AG08395 (cell line): ENCODE measurements at regions not wholly inside any gene's neighbourhood (a gene's known extent, or its start where the extent isn't known, plus 50 kb on each side); places are given as distances from the start of the nearest gene placed in this dataset.
"Not testable (repeated sequence)": the region's sequence is repeated elsewhere in the genome, so short reads cannot be mapped to it uniquely, and the experiment has no call there.

Experiments
- DNase-seq: peaks from one replicate; pipeline ENCODE4 v3.0.0; 2012; ENCODE audit warnings: mixed read lengths, low spot score

DNA sequence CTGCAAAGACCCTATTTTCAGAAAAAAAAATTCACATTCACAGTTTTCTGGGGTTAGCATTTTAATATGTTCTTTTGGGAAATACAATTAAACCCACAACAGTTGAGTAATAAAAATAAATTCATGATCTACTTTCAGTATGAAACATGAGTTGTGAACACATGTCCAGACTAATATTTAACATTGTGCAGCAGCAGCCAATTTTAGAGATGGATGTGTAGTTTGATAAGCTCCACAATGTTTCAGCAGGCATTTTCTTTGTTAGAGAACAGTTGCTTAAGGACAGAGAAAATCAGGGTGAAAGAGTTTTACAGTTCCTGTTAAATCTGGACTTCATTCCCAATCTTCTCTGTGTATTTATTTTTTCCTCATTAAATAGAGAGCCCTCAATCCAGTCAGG, 519.5 kb downstream of the PIK3C3 start:
- DNase-seq, result no peak

DNA sequence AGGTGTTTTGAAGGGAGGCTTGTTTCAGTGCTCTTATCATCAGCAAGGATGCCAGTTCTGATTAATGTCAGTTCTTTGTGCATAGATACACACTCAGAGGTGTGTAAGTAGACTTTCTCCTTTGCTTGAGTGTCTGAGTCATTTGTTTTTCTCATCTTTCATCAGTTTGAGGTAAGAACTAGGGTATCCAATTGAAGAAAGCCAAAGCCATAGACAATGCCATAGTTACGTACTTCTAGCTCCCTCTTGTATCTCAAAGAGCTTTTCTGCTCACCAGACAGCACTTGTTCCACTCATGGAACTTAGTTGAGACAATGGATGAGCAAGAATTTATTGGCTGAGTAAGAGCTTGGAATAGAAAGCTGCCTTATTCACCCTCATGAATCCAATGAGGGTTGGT, 520.1 kb downstream of the PIK3C3 start:
- no peak for DNase-seq

DNA sequence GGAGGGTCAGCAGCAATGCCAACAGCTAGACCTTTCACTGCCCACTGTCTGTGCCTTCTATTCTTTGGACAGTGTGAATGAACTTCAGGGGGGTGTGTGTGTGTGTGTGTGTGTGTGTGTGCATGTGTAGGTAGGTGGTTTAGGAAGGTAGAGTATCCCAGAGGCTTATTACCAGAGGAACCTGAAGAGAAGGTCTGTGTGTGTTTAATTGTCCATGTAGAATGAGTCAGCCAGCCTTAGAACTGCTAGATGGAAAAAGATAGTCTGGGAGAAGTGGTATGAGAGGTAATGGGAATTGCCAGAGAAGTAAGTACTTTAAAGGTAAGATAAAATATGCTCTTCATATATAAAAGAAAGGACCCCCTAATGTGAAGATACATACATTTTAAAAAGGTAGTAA, 522.2 kb downstream of the PIK3C3 start:
- no peak for DNase-seq

DNA sequence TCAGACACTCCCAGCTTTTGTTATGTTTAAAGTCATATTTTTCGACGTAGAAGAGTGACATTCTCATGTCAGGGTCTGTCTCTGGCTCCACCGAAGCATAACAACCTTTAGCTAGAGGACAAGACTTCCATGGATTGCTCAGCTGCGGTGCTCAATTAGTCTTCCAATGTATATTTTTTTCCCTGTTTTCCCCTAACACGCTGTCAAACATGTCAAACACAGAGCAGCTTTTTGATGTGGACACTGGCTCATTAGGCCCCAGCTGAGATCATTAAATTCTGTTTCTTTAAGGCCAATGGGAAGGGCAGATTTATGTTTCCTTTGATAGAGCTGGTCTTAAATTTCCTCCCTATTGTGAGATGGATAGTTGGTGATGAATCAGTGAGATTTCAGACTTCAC, 525.4 kb downstream of the PIK3C3 start:
- DNase-seq, result no peak

DNA sequence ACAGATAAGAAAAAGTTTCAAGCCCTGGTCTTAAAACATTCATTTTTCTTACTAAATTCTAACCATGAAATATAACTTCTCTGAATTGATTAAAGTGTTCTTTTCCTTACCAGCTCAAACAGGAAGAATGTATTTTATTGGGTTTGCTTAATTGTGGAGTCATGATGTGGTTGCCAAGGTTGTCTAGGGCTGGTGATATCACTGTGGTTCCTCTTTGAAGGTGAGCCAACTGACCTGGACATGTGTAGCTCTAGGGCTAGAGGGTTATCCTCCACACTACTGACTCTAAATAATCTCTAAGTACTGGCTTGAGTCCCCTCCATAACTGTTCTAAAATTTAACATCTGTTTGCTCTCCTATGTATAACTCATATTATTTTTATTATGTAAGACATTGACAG, 529.6 kb downstream of the PIK3C3 start:
- no peak for DNase-seq

DNA sequence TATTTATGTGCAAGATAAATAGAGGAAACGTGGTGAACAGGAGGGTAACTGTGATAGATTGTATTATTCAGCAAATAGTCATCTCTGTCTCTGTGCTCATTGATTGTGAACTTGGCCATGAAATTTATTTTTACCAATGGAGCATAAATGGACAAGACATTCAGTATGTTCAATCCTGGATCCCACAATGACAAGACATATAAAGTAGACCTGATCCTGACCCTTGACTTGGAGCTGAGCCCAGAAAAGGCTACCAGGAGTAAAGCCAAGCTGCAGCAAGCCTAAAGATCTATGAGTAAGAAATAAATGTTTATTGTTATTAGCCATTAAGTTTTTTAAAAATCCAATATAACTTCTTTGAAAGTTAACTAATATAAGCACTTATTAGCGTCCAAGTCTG, 531.2 kb downstream of the PIK3C3 start:
- no peak for DNase-seq

DNA sequence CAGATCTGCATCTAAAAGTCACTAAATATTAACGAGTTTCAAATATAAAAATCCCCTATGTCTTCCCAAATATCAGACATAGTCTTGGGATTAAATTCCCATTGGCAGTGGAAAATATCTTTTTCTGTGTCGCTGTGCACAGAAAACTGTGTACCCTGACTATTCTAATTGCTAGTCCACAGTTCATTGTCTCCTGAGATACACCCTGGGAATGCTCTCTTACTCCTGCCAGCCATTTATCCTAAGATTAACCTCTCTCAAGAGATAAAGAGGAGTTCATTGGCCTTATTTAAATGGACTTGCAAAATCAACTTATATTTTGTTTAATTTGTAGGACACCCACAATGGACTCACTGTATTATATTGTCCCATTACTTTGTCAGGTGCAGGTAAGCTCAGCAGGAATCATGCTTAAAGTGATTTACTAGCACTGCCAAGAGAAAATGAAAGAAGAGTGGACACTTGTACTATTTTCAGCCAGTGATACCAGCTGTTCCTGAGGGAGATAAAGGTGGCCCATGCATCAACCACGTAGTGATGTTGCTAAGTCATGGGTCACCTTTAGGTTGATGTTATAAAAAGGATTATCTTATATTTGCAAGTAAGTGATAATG, 553.8 kb downstream of the PIK3C3 start:
- DNase-seq, result no peak

DNA sequence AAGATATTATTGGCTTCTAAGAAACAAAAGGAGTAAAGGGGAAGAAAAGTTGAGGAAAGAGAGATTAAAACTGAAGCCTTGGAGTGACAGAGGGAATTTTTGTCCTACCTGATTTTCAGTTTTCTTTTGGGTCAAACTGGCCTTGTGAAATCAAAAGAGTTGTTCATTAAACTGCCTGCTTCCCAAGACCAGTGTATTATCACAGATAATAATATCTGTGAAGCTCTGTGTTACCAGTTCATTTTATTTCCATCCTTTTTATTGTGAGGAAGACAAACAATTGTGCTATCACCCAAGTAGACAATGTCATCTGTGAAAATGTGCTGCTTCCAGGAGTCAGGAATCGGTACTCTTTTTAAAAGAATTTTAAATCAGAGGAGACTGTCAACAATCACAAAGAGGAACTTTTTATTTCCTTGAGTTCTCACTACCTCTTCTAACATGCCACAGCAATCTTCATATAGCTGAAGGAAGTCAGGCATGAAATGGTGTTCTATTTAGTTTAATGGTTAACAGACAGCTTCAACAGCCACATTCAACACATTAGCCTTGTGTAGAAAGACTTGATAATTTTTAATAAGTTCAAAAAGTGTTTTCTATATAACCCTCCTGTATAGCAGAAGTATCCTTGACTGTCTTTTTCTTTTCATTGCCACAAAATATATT, 554.8 kb downstream of the PIK3C3 start:
- no peak for DNase-seq

DNA sequence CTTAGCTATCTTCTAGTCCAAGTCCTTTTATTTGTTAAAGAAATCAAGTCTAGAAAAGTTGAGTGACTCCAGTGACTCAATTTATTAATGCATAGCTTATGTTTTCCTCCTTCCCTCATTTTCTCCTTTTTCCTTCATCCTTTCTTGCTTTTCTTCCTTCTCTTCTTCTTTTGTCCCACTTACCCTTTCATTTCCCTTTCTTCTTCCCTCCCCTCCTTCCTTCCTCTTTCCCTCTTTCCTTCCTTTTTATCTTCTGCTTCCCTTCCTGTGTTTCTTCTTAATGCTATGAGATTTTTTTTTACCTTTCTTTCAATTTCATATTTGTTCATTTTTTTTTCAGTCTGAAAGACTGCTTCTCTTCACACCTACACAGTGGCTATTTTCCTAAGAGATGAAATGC, 555.5 kb downstream of the PIK3C3 start:
- no peak for DNase-seq

DNA sequence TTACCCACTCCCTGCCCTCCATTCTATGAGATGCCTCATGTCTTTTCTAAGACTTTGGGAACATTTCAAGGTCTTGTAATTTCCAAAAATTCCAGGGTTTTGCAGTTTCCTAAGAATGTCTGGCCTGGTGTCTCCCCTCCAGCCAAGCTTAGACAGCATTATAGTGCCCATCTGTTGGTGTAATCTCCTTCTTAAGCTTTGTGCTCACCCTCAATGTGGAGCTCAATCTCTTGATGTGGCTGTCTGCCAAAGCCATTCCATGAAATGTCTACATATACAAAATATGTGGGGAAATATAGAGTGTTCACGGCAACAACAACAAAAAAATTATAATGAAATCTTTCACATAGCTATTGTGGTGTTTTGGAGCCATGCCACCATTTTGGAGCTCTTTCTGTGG, 558.4 kb downstream of the PIK3C3 start:
- DNase-seq, result no peak

DNA sequence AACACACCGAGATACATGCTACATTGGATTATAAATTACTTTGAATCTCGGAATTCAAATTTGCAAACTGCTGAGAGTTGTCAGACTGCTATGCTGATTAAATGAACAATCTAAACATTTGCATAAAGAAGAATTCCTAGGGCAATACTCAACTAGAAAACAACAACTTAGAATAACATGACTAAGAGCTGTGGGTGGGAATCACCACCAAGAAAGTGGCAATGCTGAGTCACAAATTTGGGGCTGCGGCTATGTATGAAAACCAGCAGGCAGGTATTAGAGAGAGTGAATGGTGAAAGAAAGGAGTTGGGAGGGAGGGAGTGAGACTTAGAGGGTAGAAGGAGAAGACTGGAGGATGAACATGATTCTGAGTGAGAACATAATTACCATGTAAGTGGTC, 559.5 kb downstream of the PIK3C3 start:
- DNase-seq, result peak; percentile 24

DNA sequence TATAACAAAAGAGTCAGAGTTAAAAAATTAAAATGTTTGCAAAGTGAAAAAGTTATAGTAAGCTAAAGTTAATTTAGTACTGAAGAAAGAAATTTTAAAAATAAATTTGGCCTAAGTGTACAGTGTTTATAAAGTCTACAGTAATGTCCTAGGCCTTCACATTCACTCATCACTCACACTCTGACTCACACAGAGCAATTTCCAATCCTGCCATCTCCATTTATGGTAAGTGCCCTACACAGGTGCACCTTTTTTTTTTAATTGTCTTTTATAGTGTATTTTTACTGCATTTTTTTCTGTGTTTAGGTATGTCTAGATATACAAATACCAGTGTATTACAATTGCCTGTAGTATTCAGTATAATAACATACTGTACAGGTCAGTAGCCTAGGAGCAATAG, 562.9 kb downstream of the PIK3C3 start:
- no peak for DNase-seq

DNA sequence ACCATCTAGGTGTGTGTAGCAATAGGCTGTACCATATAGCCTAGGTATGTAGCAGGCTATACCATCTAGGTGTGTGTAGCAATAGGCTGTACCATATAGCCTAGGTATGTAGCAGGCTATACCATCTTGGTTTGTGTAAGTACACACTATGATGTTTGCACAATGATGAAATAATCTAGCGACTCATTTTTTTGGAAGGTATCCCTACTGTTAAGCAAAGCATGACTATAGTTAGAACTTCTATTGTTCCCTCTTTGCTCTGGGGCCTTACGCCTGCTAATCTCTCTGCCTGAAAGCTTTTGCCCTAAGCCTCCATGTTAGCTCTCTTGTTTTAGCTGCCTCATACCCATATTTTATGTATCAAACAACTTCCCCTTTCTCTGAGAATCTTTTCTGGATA, 563.3 kb downstream of the PIK3C3 start:
- DNase-seq, result not testable (repeated sequence)

DNA sequence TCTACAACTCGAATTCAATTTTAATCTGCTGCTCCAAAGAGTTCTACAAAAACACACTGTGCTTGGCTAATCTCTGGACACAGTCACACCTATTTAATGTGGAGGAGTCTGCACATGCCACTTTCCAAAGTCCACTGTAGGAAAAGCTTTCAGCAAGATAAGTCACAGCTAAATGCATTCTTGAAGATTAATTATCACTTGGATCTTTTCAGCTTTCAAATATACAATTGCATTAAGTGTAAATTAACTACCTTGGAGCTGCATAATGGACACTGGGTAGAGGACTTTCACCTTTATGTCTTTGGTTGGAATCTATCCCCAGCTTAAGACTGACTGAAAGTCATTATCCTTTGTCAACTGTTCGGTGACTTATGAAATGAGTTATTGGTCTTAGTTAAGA, 565.1 kb downstream of the PIK3C3 start:
- DNase-seq, result no peak

DNA sequence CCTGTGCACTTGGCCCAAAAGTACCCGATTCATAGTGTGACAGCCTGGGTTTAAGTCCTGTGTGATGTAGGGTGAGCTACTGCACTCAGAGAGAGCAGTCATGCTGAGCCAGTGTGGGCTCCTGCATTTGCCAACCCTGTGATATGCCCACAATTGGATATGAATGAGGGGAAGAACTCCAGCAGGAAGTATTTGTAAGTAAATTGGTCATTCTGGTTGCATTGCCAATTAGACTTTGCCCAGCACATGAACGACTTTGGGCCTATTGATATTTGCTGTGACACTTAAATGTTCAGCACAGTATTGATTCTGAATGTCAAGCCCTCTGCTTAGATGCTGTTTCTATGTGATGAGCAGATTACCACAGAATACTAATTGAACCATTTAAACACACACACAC, 570.9 kb downstream of the PIK3C3 start:
- no peak for DNase-seq

DNA sequence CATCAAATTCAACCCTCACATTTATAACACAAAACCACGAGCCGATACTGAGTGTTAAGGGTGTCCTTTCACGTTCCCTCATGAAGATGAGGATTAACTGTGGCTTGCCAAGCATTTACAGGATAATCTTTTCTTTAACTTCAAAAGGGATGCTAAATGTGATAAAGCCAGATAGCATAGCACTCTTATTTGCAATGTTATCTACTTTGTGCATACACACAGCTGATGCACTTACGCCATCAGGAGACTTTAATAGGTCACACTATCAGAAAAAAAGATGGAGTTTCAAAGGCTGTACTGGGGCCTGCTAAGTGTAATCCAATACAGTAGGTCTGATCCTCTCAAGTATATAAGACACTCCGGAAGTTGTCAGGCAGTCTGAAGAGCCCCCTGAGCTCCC, 572.7 kb downstream of the PIK3C3 start:
- no peak for DNase-seq

DNA sequence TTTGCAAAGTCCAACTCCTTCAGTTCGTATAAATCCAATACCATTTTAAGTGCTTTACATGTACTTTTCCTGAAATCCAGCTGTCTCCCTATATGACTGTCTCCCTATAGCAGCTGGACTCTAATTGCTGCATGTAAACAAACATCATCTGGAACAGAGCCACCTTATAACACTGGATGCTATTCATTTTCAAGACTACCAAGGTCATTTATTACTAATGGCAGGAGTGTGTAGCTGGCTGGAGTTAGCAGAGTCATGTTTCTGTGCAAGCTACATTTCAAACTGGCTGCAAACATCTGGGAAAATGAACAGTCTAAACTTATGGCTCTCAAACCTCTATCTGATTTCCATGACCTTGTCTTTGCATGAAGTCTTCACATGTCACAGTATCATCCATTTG, 575.2 kb downstream of the PIK3C3 start:
- DNase-seq, result no peak

DNA sequence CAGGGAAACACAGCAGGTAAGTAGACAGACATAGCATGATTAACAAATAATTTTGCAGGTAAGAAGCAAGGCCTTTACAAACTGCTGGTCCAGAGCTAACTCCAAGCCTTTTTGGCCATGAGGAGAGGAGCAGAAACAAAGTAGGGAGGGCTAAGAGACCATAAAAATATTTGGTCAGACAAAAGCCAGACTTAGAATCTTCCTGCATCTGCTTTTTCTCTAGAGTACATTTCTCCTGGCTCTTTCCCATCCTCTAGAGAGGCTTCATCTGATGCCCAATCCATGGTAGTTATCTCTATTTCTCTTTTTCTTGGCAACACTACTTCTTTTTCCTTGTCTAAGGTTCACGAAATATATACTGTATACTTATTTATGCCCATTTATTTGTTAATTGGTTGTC, 577.1 kb downstream of the PIK3C3 start:
- DNase-seq, result no peak

DNA sequence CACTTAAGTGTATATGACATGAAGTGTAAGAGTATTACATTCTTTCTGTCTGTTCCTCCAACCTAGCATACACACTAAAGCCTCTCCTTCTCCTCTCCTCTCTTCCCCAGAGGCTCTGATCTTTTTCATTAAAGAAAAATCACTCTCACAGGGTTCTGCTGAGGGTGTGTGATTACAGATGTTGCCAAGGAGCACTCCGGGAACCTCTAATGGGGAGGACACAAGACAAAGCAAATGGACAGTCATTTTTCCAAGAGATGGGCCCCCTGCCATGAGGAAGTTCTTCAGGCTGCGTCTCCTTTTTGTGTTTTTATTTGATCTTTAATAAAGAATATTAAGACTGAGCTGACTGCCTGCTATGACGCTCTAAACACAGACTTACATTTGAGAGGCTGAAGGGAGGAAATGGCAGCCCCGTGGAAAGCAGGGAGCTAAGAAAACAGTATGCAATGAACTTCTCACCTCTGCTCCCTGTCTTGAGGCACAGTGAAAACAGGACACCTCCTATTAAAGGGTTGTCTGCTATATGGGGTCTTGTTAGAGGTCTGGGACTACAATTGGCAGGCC, 578.1 kb downstream of the PIK3C3 start:
- DNase-seq, result no peak

DNA sequence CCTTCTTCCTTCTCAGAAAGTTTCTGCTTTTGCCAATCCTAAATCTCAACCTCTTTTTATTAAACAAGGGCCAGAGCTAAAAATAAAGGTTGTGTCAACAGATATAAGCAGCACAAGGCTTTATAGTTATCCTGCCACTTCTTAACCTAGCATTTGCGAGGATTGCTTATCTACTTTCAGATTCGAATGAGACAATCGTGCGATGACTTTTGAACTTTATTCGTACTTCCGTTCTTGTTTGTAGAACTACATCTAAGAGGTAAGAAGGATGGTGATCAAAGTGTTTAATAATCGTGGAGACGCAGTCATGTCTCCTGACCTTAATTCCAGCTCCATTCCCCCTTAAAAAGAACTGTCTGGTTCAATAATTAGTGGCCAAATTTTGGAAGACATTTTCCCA, 578.6 kb downstream of the PIK3C3 start:
- no peak for DNase-seq

DNA sequence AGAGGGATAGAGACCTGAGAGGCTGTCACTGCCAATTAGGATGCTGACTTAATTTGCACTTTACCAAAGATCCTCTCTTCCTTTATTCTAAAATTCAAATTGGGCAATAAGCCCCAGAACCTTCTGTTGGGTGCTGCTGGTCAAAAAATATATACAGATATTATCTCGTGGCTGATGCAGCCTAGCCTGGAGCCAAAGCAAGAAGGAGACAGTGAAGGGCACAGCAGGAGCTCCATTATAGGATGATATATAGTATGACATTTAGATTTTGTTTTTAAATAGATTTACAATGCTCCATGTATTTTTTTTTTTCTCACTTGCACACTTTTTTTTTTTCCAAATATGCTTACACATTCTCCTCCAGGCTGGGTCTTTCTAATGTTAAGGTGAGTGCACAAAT, 579.3 kb downstream of the PIK3C3 start:
- DNase-seq, result no peak

DNA sequence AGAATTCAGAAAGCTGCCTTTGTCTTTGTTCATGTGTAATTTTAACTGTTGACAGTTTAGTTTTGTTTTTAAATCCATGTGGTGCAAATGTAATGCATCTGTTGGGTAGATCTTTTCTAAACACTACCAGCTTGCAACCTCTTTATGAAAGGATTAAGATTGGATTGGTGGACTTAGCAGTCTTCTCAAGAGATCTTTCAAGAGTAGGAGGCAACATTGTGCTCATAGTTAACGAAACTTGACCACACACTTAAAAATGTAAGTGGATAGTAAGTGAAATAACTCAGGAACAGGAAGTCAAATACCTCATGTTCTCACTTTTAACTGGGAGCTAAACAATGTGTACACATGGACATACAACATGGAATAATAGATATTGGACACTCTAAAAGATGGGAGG, 579.0 kb downstream of the RIT2 start:
- no peak for DNase-seq

DNA sequence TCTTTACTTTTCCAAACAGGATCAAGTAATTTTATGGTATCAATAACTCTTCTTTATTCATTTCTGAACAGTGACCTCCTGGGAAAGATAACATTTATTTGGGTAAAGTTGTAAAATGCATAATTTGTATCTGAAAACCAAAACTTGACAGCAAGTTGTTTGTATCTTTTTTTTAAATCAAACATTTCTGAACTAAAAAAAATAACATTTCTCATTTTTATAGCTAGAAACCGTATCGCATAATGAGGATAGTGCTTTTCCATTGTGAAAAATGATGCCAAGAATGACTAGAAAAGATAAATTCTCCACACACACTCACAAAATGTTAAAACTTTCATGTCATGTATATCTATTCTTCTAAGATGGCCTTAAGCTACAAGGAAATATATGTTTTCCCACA, 578.2 kb downstream of the RIT2 start:
- DNase-seq, result no peak

DNA sequence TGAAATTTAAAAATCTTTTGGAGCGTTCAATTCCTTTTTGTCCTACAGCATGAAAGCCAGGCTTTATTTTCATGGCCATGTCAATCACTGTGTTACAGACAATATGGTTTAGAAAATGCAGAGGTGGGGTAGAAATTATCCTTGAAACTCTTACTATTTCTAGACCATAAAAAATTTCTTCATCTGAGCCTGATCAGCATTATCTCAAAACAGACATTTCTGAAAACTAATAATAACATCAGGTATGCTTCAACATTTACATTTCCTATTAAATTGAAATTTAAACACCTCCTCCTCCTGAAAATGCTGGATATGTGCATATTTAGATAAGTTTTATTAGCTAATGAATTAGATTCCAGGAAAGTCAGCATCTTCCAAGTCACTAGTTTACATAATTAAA, 570.6 kb downstream of the RIT2 start:
- DNase-seq, result no peak
